Keratinocyte (primary cell): ENCODE measurements at regions not wholly inside any gene's neighbourhood (a gene's known extent, or its start where the extent isn't known, plus 50 kb on each side); places are given as distances from the start of the nearest gene placed in this dataset.

Experiments
- CTCF ChIP-seq, 3 experiments: IDR thresholded peaks in 1 of 3; conservative IDR thresholded peaks in 1 of 3; optimal IDR thresholded peaks in 1 of 3; 2 replicates in 2 of 3; 3 replicates in 1 of 3; pipeline versions ENCODE3 to v1.5.1; 2011; ENCODE audit warnings: low read length in 3 of 3, mild to moderate bottlenecking in 3 of 3, moderate library complexity in 2 of 3, control low read depth in 1 of 3, inconsistent platforms in 1 of 3; ENCODE audit not compliant: insufficient read depth in 2 of 3; ENCODE audit errors: extremely low read depth in 1 of 3
- EZH2 ChIP-seq: IDR thresholded peaks from one replicate; pipeline ENCODE4 v1.6.1; 2012; ENCODE audit warnings: inconsistent platforms, mild to moderate bottlenecking, low read length, moderate library complexity

DNA sequence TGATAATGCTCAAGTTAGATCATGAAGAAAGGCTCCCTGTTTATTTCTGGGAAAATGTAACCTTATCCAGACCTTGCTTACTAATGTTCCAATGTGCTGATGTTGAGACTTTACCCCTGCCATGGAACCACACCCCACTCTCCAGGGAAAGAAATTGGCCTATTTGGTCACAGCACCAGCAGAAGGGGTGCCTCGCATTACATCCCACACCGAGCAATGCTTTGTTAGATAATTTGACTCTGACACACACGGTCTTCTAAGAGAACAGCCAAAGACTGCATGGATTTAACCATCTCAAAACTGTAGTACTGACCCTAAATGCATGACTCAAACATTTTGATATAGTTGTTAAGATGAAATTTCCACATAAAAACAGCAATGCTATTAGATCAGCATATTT, 152.1 kb upstream of the CCDC150 start:
- no peak for TF ChIP-seq CTCF (optimal IDR thresholded peaks at IDR 0.05 in 1 of 3, IDR thresholded peaks at IDR 0.05 in 1 of 3, conservative IDR thresholded peaks at IDR 0.05 in 1 of 3; ENCODE audit: extremely low read depth in 1 of 3, insufficient read depth in 2 of 3, low read length in 3 of 3)
- no peak for TF ChIP-seq EZH2
